Neural cell (in vitro differentiated cells): ENCODE measurements at regions not wholly inside any gene's neighbourhood (a gene's known extent, or its start where the extent isn't known, plus 50 kb on each side); places are given as distances from the start of the nearest gene placed in this dataset.

Experiments
- H2AFZ ChIP-seq: fragments of 200-600, 300-800 bp; sonication (generic), shearing (Covaris generic); 2 replicates; pipeline ENCODE4 v1.6.0; 2014; ENCODE audit warnings: low read depth, mild to moderate bottlenecking, antibody characterized with exemption, low read length, moderate library complexity
- H3F3A ChIP-seq: fragments of 200-600 bp; shearing (Covaris generic); 2 replicates; pipeline ENCODE4 v1.6.1; 2016; ENCODE audit warnings: mild to moderate bottlenecking, moderate library complexity, mixed read lengths, antibody characterized with exemption, low read length; ENCODE audit not compliant: insufficient read depth, poor library complexity, severe bottlenecking
- H3K27ac ChIP-seq: fragments of 200-600, 300-800 bp; sonication (generic), shearing (Covaris generic); 2 replicates; pipeline ENCODE4 v1.5.1; 2014; ENCODE audit warnings: mild to moderate bottlenecking, low read length, moderate library complexity
- H3K27me3 ChIP-seq: fragments of 300-800, 200-600 bp; sonication (generic), shearing (Covaris generic); 2 replicates; pipeline ENCODE4 v1.6.0; 2014; ENCODE audit warnings: mild to moderate bottlenecking, low read depth, low read length, moderate library complexity; ENCODE audit not compliant: insufficient read depth
- H3K36me3 ChIP-seq: fragments of 300-800, 200-600 bp; sonication (generic), shearing (Covaris generic); 2 replicates; pipeline ENCODE4 v1.5.1; 2014; ENCODE audit warnings: mild to moderate bottlenecking, antibody characterized with exemption, low read length, moderate library complexity; ENCODE audit not compliant: insufficient read depth
- H3K4me2 ChIP-seq: fragments of 300-800, 200-600 bp; sonication (generic), shearing (Covaris generic); 2 replicates; pipeline ENCODE4 v1.6.0; 2014; ENCODE audit warnings: mild to moderate bottlenecking, low read length
- H3K4me3 ChIP-seq: fragments of 300-800, 200-600 bp; sonication (generic), shearing (Covaris generic); 2 replicates; pipeline ENCODE4 v1.5.1; 2014; ENCODE audit warnings: mild to moderate bottlenecking, low read length, moderate library complexity
- H3K79me2 ChIP-seq: fragments of 200-600 bp; shearing (Covaris generic); replicated peaks from 2 replicates; pipeline ENCODE4 v1.6.0; 2014; ENCODE audit warnings: mild to moderate bottlenecking, low read length, moderate library complexity; ENCODE audit not compliant: insufficient read depth
- H3K9ac ChIP-seq: fragments of 300-800, 200-600 bp; sonication (generic), shearing (Covaris generic); 2 replicates; pipeline ENCODE4 v1.6.1; 2016; ENCODE audit warnings: mild to moderate bottlenecking, low read length, mixed read lengths
- H3K9me2 ChIP-seq: fragments of 200-600 bp; shearing (Covaris generic); 2 replicates; pipeline ENCODE4 v1.6.1; 2016; ENCODE audit warnings: mild to moderate bottlenecking, low read length, mixed read lengths; ENCODE audit not compliant: insufficient read depth
- H3K9me3 ChIP-seq: fragments of 200-600, 300-800 bp; sonication (generic), shearing (Covaris generic); 2 replicates; pipeline ENCODE4 v1.6.1; 2016; ENCODE audit warnings: mild to moderate bottlenecking, mixed run types, low read length, moderate library complexity, mixed read lengths
- H4K20me1 ChIP-seq: fragments of 200-600 bp; shearing (Covaris generic); 2 replicates; pipeline ENCODE4 v1.6.1; 2016; ENCODE audit warnings: mild to moderate bottlenecking, mixed run types; ENCODE audit not compliant: insufficient read depth
- EP300 ChIP-seq: fragments of 450-650 bp; conservative IDR thresholded peaks from 2 replicates; pipeline ENCODE4 v1.6.1; 2014; ENCODE audit warnings: antibody characterized with exemption, mild to moderate bottlenecking, moderate library complexity; ENCODE audit not compliant: poor library complexity, severe bottlenecking
- EZH2 ChIP-seq: fragments of 200-600, 300-800 bp; shearing (Covaris generic), sonication (generic); IDR thresholded peaks from 2 replicates; pipeline ENCODE4 v1.6.1; 2014; ENCODE audit warnings: antibody characterized with exemption, low read length, borderline replicate concordance, mild to moderate bottlenecking; ENCODE audit not compliant: insufficient read depth, poor library complexity, severe bottlenecking
- REST ChIP-seq: IDR thresholded peaks from 2 replicates; pipeline ENCODE4 v1.6.1; 2012; ENCODE audit warnings: borderline replicate concordance
- SMC3 ChIP-seq: fragments of 450-650 bp; conservative IDR thresholded peaks from 2 replicates; pipeline ENCODE4 v1.6.1; 2014; ENCODE audit warnings: antibody characterized with exemption, mild to moderate bottlenecking, moderate library complexity; ENCODE audit not compliant: poor library complexity
- TAF1 ChIP-seq: IDR thresholded peaks from 2 replicates; pipeline ENCODE4 v1.6.1; 2012; ENCODE audit warnings: low read depth
- TF ChIP-seq, protein P1 (sequence below): fragments of 450-650 bp; IDR thresholded peaks from 2 replicates; pipeline ENCODE4 v1.5.1; 2014; ENCODE audit warnings: antibody characterized with exemption, mild to moderate bottlenecking, moderate library complexity; ENCODE audit not compliant: poor library complexity, severe bottlenecking

DNA sequence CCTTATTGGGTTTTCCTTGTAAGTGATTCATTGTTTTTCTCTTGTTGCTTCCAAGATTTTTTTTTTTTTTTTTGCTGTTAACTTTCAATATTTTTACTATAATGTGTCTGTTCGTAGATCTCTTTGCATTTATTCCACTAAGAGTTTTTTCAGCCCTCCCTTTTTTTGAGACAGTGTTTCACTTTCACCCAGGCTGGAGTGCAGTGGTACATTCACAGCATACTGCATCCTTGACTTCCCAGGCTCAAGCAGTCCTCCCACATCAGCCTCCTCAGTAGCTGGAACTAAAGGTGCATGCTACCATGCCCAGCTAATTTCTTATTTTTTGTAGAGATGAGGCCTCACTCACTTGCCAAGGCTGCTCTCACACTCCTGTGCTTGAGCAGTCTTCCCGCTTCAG, 1282.0 kb upstream of the CNTN5 start:
- Histone ChIP-seq H3K4me3 (no peak overlapping the region), H3K27ac (no peak overlapping the region), H3K9me3 (no peaks in the 10 kb centered on the region), H2AFZ (no peak overlapping the region), H4K20me1 (no peaks in the 10 kb centered on the region), H3K79me2 (no peaks in the 10 kb centered on the region), H3K36me3 (no peaks in the 10 kb centered on the region), H3K9ac (no peak overlapping the region), H3F3A (no peaks in the 10 kb centered on the region), H3K27me3 (no peaks in the 10 kb centered on the region), H3K9me2 (no peaks in the 10 kb centered on the region), H3K4me2 (no peak overlapping the region)
- TF ChIP-seq EZH2: no peak
- TF ChIP-seq, protein P1, sequence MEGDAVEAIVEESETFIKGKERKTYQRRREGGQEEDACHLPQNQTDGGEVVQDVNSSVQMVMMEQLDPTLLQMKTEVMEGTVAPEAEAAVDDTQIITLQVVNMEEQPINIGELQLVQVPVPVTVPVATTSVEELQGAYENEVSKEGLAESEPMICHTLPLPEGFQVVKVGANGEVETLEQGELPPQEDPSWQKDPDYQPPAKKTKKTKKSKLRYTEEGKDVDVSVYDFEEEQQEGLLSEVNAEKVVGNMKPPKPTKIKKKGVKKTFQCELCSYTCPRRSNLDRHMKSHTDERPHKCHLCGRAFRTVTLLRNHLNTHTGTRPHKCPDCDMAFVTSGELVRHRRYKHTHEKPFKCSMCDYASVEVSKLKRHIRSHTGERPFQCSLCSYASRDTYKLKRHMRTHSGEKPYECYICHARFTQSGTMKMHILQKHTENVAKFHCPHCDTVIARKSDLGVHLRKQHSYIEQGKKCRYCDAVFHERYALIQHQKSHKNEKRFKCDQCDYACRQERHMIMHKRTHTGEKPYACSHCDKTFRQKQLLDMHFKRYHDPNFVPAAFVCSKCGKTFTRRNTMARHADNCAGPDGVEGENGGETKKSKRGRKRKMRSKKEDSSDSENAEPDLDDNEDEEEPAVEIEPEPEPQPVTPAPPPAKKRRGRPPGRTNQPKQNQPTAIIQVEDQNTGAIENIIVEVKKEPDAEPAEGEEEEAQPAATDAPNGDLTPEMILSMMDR: no peak
- TF ChIP-seq TAF1: no peak
- TF ChIP-seq REST: no peak
- TF ChIP-seq EP300: no peak
- no peak for TF ChIP-seq SMC3

DNA sequence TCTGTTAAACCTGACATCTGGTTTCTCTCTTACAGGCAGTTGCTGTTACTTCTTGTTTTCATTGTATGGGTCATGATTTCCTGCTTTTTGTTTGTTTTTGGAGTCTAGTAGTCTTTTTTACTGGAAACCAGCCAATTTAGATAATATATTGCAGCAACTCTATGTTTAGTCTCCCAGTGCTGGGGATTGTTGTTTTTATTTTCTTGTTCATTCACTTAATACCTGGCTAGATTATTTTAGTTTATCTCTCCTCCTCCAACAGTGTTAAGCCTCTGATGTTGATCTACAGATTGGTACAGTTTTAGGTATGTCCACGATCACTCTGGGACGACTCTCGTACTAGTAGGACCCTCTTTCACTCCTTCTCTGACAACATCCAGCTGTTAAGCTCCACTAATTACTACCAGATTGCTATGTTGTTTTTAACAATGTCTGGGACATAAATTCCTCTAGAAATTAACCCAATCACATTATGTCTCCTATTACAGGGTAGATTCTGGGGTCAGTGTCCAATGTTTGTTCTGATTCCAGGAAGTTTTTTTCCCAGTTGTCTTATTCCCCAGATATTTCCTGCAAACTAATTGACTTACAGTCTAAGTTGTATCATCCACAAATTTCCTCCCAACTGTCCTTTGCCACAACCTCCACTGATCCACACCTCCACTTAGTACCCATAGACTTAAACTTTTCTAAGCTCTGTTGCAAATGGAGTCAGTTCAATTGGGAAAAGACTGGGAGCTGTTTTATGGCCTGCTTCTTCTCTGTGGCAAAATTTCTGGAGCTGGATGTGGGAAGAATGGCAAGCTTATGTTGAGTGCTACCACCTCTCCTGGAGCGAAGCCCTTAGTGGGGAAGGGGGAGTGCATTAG, 1280.6 kb upstream of the CNTN5 start:
- no peaks in the 10 kb centered on the region for H4K20me1 ChIP-seq
- H3K27ac ChIP-seq: no peak overlapping the region
- H3K36me3 ChIP-seq: no peaks in the 10 kb centered on the region
- no peaks in the 10 kb centered on the region for H3F3A ChIP-seq
- no peaks in the 10 kb centered on the region for H3K9me3 ChIP-seq
- no peak for TF ChIP-seq REST
- no peak for TF ChIP-seq SMC3
- no peaks in the 10 kb centered on the region for H3K9me2 ChIP-seq
- no peak overlapping the region for H3K4me3 ChIP-seq
- no peak overlapping the region for H3K9ac ChIP-seq
- no peak overlapping the region for H3K4me2 ChIP-seq
- H2AFZ ChIP-seq: no peak overlapping the region
- no peaks in the 10 kb centered on the region for H3K27me3 ChIP-seq
- no peaks in the 10 kb centered on the region for H3K79me2 ChIP-seq
